Right lobe of liver (tissue), 6 donors: ENCODE measurements at regions not wholly inside any gene's neighbourhood (a gene's known extent, or its start where the extent isn't known, plus 50 kb on each side); places are given as distances from the start of the nearest gene placed in this dataset.

Source experiments
- ATAC-seq, 4 donors: fragments of 200-7000 bp; cut with Tn5 transposase; one replicate each; pipeline ENCODE4 v1.9.1; 2020; ENCODE audit warnings: mild to moderate bottlenecking in 4 of 4, moderate library complexity in 4 of 4
- DNase-seq, 3 donors: peaks; one replicate each; pipeline ENCODE4 v3.0.0-alpha.2; 2020
- H3K27ac ChIP-seq, 3 donors: fragments of 200-600 bp; one replicate each; pipeline ENCODE4 v1.8.0; 2022
- H3K27me3 ChIP-seq, 2 donors: fragments of 200-600 bp; one replicate each; pipeline ENCODE4 v1.8.0; 2022
- H3K36me3 ChIP-seq, 4 donors: fragments of 200-600 bp; sonication (generic) in 1 of 4; one replicate each; pipeline versions ENCODE4 v1.5.1 to v1.8.0; 2017 to 2022; ENCODE audit warnings: control low read depth in 1 of 4
- H3K4me1 ChIP-seq, 4 donors: fragments of 200-600 bp; sonication (generic) in 1 of 4; one replicate each; pipeline versions ENCODE4 v1.5.1 to v1.8.0; 2017 to 2022; ENCODE audit warnings: control low read depth in 1 of 4
- H3K4me3 ChIP-seq, 3 donors: fragments of 200-600 bp; one replicate each; pipeline ENCODE4 v1.8.0; 2022
- H3K9me3 ChIP-seq, 4 donors: fragments of 200-600 bp; sonication (generic) in 1 of 4; one replicate each; pipeline versions ENCODE4 v1.5.1 to v1.8.0; 2017 to 2022; ENCODE audit warnings: control low read depth in 1 of 4
- POLR2A ChIP-seq: fragments of 450-650 bp; IDR thresholded peaks from one replicate; pipeline ENCODE4 v1.6.1; 2017; ENCODE audit warnings: antibody characterized with exemption, mild to moderate bottlenecking
- WGBS: methylation state at CpG from one replicate; pipeline ENCODE4 v1.1.6; 2018; ENCODE audit warnings: low coverage, low lambda C conversion rate; ENCODE audit not compliant: insufficient coverage; ENCODE audit errors: missing lambda C conversion rate; 5-methylcytosine and 5-hydroxymethylcytosine counted together
- intact Hi-C, 2 donors: fragments of 100-400 bp; cut with DNase I; formaldehyde crosslinking; loops; one replicate each; pipeline versions ENCODE4 v1.11.2 to v1.14.1; 2022
- TF ChIP-seq, protein P1 (sequence below), 4 donors: fragments of 200-600 bp in 3 of 4; fragments of 450-650 bp in 1 of 4; IDR thresholded peaks; one replicate each; pipeline versions ENCODE4 v1.5.1 to v1.8.0; 2016 to 2022; ENCODE audit warnings: antibody characterized with exemption in 4 of 4, mild to moderate bottlenecking in 2 of 4
- donor health status: DM: no; HTN: yes; CAD: no.
- donor health status: DM: no; HTN: no; CAD: no.
- donor health status: DM: no; HTN: no; CAD: no.
- donor health status: DM: no; HTN: yes; CAD: no.
- donor health status: DM: no; HTN: yes; CAD: no.

DNA sequence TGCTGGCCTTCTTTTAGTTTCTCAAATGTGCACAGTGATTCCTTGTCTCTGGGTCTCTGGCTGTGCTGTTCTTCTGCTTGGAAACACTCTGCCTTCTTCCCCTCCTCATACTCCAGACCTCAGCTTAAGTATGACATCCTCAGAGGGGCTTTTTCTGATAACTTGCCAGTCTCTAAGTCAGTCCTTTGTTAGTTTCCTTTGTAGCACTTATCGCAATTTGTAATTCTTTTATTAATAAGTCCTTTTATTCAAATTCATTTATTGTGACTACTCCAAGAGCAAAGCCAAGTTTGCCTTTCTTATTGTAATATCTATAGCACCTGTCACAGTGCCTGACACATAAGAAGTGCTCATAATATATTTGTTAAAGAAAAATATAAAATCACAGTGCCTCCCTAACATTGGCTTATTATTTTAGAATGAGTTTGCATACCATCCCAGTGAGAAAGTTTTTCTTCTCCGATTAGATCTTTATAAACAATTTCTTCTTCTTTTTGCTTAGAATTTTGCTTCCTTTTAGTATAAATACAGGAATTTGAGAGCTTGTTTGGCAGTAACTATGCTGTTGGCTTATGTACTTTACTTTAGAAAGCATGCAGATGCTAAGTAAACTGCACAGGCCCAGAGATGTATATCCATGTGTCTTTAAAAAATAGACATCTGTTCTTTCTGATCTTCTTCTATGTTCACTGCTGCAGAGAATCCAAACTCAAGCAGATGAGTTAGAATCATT lies 198.0 kb downstream of the GAS1 start:
- ATAC-seq (no peak), DNase-seq (no peak)
- TF ChIP-seq, protein P1, sequence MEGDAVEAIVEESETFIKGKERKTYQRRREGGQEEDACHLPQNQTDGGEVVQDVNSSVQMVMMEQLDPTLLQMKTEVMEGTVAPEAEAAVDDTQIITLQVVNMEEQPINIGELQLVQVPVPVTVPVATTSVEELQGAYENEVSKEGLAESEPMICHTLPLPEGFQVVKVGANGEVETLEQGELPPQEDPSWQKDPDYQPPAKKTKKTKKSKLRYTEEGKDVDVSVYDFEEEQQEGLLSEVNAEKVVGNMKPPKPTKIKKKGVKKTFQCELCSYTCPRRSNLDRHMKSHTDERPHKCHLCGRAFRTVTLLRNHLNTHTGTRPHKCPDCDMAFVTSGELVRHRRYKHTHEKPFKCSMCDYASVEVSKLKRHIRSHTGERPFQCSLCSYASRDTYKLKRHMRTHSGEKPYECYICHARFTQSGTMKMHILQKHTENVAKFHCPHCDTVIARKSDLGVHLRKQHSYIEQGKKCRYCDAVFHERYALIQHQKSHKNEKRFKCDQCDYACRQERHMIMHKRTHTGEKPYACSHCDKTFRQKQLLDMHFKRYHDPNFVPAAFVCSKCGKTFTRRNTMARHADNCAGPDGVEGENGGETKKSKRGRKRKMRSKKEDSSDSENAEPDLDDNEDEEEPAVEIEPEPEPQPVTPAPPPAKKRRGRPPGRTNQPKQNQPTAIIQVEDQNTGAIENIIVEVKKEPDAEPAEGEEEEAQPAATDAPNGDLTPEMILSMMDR (IDR thresholded peaks at IDR 0.05): no peak
- Histone ChIP-seq H3K4me1 (no peaks in the 10 kb centered on the region), H3K27ac (no peak overlapping the region), H3K4me3 (no peak overlapping the region), H3K9me3 (no peaks in the 10 kb centered on the region), H3K36me3 (no peaks in the 10 kb centered on the region), H3K27me3 (no peaks in the 10 kb centered on the region)
- 72% methylated on average over 2 of the region's 2 CpGs for WGBS
- intact Hi-C loops: no loop called here

DNA sequence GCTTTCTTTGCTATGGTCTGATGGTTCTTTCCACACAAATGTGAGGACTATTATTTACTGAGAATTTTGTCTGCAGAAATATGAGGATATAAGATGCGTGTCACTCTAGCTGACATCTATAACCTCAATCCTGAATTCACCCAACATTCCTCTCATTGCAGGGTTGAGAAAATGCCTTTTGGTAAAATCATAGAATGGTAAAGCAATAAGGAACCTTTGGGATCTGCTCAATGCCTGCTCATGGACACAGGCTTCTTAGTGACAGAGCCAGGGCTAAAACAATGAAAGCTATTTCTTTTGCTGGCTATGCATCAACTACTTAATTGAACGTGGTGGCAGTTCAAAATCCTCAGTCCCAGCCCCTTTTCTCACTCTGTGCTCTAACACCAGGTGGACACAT lies 199.6 kb downstream of the GAS1 start:
- H3K9me3 ChIP-seq: no peaks in the 10 kb centered on the region
- ATAC-seq (no peak), DNase-seq (no peak)
- H3K36me3 ChIP-seq: no peaks in the 10 kb centered on the region
- no peak overlapping the region for H3K4me3 ChIP-seq
- WGBS: 44% methylated on average over 2 of the region's 2 CpGs
- H3K27ac ChIP-seq: no peak overlapping the region
- H3K4me1 ChIP-seq: no peaks in the 10 kb centered on the region
- intact Hi-C loops: no loop called here
- TF ChIP-seq POLR2A: no peak
- TF ChIP-seq, protein P1 (IDR thresholded peaks at IDR 0.05): no peak
- H3K27me3 ChIP-seq: no peaks in the 10 kb centered on the region

DNA sequence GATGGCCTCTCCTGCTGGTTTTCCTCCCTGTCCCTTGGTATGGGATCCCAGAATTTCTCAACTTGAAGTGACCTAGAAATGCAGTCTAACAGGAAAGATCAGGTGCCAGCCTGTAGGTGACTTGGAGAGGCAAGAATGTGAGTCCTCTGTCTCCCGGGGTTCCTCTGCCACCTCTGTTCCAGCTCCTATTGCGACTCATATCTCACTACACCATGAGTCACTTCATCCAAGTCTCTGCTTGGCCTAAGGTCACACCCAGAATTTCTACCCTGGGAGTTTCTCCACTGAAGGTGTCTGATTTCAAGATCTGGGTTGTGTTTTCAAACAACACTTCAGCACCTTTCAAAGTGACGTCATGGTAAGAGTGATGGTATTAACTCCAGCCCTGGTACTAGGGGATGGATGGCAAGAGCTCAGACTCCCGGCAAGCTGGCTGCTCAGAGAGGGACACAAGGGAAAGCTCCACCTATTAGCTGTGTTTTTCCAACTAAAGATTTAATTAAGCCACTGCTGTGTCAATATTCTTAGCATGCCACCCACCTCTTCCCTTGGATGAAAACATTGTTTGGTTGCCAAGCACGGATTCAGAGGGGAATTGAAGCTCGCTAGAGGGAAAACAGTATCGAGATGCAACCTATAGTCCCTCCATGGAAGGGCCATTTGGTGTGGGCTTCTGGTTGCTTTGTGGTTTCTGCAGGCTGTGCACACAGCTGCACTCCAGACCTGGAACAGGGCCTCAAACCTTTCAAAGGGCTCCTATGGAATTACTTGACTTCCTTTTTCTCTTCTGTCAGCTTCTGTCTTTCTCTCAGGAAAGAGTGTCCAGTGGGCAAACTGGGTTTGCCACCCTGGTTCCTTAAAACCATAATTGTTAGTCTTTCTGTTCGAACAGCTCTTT lies 205.7 kb downstream of the GAS1 start:
- WGBS: 68% methylated on average over 8 of the region's 8 CpGs
- no peak overlapping the region for H3K27ac ChIP-seq
- intact Hi-C loops: no loop called here

DNA sequence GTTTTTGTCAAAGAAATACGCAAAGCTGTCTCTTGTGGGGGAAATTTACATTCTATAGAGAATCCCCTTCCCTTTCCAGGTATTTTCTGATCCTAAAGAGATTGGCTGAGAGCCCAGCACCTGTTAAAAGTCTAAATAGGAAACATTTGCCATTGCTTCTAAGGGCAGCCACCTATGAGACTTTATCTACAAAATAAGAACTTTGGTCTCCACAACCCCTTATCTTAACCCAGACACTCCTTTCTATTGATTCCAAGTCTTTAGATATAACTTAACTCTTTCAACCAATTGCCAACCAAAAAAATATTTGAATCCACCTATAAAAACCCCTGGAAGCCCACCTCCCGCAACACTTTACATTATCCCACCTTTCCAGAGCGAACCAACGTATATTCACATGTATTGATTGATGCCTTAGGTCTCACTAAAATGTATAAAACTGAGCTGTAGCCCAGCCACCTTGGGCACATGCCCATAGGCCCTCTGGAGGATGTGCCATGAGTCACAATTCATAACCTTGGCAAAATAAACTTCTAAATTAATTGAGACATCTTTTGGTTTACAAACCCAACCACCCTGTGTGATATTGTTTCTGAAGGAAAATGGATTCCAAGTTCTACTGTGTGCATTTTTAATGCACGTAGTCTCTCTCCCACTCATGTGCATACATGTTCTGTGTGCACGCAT lies 211.4 kb downstream of the GAS1 start:
- H3K27me3 ChIP-seq: no peaks in the 10 kb centered on the region
- no peaks in the 10 kb centered on the region for H3K36me3 ChIP-seq
- 77% methylated on average over 6 of the region's 6 CpGs for WGBS
- no peak overlapping the region for H3K27ac ChIP-seq
- no peaks in the 10 kb centered on the region for H3K9me3 ChIP-seq
- no peaks in the 10 kb centered on the region for H3K4me1 ChIP-seq
- no peak for ATAC-seq
- intact Hi-C loops: no loop called here
- TF ChIP-seq, protein P1 (IDR thresholded peaks at IDR 0.05): no peak
- no peak for TF ChIP-seq POLR2A
- no peak overlapping the region for H3K4me3 ChIP-seq
- DNase-seq: no peak

More for the DNA sequence above, 205.7 kb downstream of the GAS1 start:
- Histone ChIP-seq H3K4me1 (no peaks in the 10 kb centered on the region), H3K36me3 (no peaks in the 10 kb centered on the region), H3K27me3 (no peaks in the 10 kb centered on the region), H3K9me3 (no peaks in the 10 kb centered on the region), H3K4me3 (no peak overlapping the region)
- ATAC-seq (no peak), DNase-seq (no peak)
- no peak for TF ChIP-seq POLR2A
- TF ChIP-seq, protein P1 (IDR thresholded peaks at IDR 0.05): no peak
